ENCODE measurements at regions not wholly inside any gene's neighbourhood (a gene's known extent, or its start where the extent isn't known, plus 50 kb on each side); places are given as distances from the start of the nearest gene placed in this dataset.
"Not testable (repeated sequence)": the region's sequence is repeated elsewhere in the genome, so short reads cannot be mapped to it uniquely, and the experiment has no call there.

GRCh38 chr20:58032599-58032998 is 195.9 kb downstream of the ANKRD60 start:
- intact Hi-C loops (cut with DNase I): no loop called here
- 70% methylated on average over 4 of the region's 4 CpGs for WGBS

GRCh38 chr20:58031350-58031749 is 197.1 kb downstream of the ANKRD60 start:
- H3K27me3 ChIP-seq (ENCODE audit: control insufficient read depth, insufficient read depth); DNase-seq; H3K27ac ChIP-seq (ENCODE audit: low read length); H3K4me1 ChIP-seq (ENCODE audit: control insufficient read depth, insufficient read depth, low read length); intact Hi-C loops (cut with DNase I); H3K9me3 ChIP-seq (ENCODE audit: control insufficient read depth, low read length); H3K4me3 ChIP-seq (ENCODE audit: low read length); ATAC-seq: not testable (repeated sequence)
- 94% methylated on average over 7 of the region's 7 CpGs for WGBS

More at GRCh38 chr20:58032599-58032998, 195.9 kb downstream of the ANKRD60 start:
- no peak overlapping the region for H3K4me3 ChIP-seq (ENCODE audit: low read length)
- H3K27ac ChIP-seq (ENCODE audit: low read length): no peak overlapping the region
- no peak for DNase-seq
- ATAC-seq: no peak
- no peaks in the 10 kb centered on the region for H3K27me3 ChIP-seq (ENCODE audit: control insufficient read depth, insufficient read depth)
- no peaks in the 10 kb centered on the region for H3K9me3 ChIP-seq (ENCODE audit: control insufficient read depth, low read length)
- no peaks in the 10 kb centered on the region for H3K4me1 ChIP-seq (ENCODE audit: control insufficient read depth, insufficient read depth, low read length)

- Histone ChIP-seq H3K27me3 (ENCODE audit: control insufficient read depth, insufficient read depth) (no peaks in the 10 kb centered on the region), H3K27ac (ENCODE audit: low read length) (no peak overlapping the region), H3K4me3 (ENCODE audit: low read length) (no peak overlapping the region), H3K9me3 (ENCODE audit: control insufficient read depth, low read length) (no peaks in the 10 kb centered on the region), H3K4me1 (ENCODE audit: control insufficient read depth, insufficient read depth, low read length) (no peaks in the 10 kb centered on the region)
- intact Hi-C loops (cut with DNase I): no loop called here
- no peak for ATAC-seq
- WGBS: 72% methylated on average over 3 of the region's 3 CpGs
- DNase-seq: peak in 1 of 3 donors; percentile 66
Measured at GRCh38 chr20:58028123-58028522, 200.3 kb downstream of the ANKRD60 start.

GRCh38 chr20:58026361-58026760 is 202.1 kb downstream of the ANKRD60 start:
- no peaks in the 10 kb centered on the region for H3K27me3 ChIP-seq (ENCODE audit: control insufficient read depth, insufficient read depth)
- intact Hi-C loops (cut with DNase I): no loop called here
- ATAC-seq (no peak), DNase-seq (no peak)
- H3K9me3 ChIP-seq (ENCODE audit: control insufficient read depth, low read length): no peaks in the 10 kb centered on the region
- 70% methylated on average over 2 of the region's 2 CpGs for WGBS
- no peak overlapping the region for H3K4me3 ChIP-seq (ENCODE audit: low read length)
- H3K4me1 ChIP-seq (ENCODE audit: control insufficient read depth, insufficient read depth, low read length): no peaks in the 10 kb centered on the region
- H3K27ac ChIP-seq (ENCODE audit: low read length): no peak overlapping the region

GRCh38 chr20:58025233-58025632 is 203.2 kb downstream of the ANKRD60 start:
- Histone ChIP-seq H3K4me3 (ENCODE audit: low read length) (no peak overlapping the region), H3K9me3 (ENCODE audit: control insufficient read depth, low read length) (no peaks in the 10 kb centered on the region), H3K27ac (ENCODE audit: low read length) (no peak overlapping the region), H3K4me1 (ENCODE audit: control insufficient read depth, insufficient read depth, low read length) (peaks cover 4% of the 10 kb centered on the region), H3K27me3 (ENCODE audit: control insufficient read depth, insufficient read depth) (no peaks in the 10 kb centered on the region)
- DNase-seq (peak in 1 of 3 donors; percentile 72), ATAC-seq (no peak)
- intact Hi-C loops (cut with DNase I): no loop called here
- WGBS: 46% methylated on average over 3 of the region's 3 CpGs

- intact Hi-C loops (cut with DNase I): no loop called here
- no peak for ATAC-seq
- 90% methylated on average over 9 of the region's 9 CpGs for WGBS
- Histone ChIP-seq H3K4me3 (ENCODE audit: low read length) (no peak overlapping the region), H3K27me3 (ENCODE audit: control insufficient read depth, insufficient read depth) (no peaks in the 10 kb centered on the region), H3K9me3 (ENCODE audit: control insufficient read depth, low read length) (no peaks in the 10 kb centered on the region), H3K4me1 (ENCODE audit: control insufficient read depth, insufficient read depth, low read length) (peaks cover 9% of the 10 kb centered on the region), H3K27ac (ENCODE audit: low read length) (no peak overlapping the region)
- no peak for DNase-seq
Measured at GRCh38 chr20:58024241-58024721, 204.2 kb downstream of the ANKRD60 start.

GRCh38 chr20:58023781-58024180 is 204.7 kb downstream of the ANKRD60 start:
- Histone ChIP-seq H3K27ac (ENCODE audit: low read length) (no peak overlapping the region), H3K4me3 (ENCODE audit: low read length) (no peak overlapping the region), H3K9me3 (ENCODE audit: control insufficient read depth, low read length) (no peaks in the 10 kb centered on the region), H3K27me3 (ENCODE audit: control insufficient read depth, insufficient read depth) (no peaks in the 10 kb centered on the region), H3K4me1 (ENCODE audit: control insufficient read depth, insufficient read depth, low read length) (peaks cover 9% of the 10 kb centered on the region)
- ATAC-seq (no peak), DNase-seq (no peak)
- intact Hi-C loops (cut with DNase I): no loop called here
- 92% methylated on average over 5 of the region's 5 CpGs for WGBS

- Histone ChIP-seq H3K27ac (ENCODE audit: low read length) (no peak overlapping the region), H3K9me3 (ENCODE audit: control insufficient read depth, low read length) (no peaks in the 10 kb centered on the region), H3K4me1 (ENCODE audit: control insufficient read depth, insufficient read depth, low read length) (peaks cover 9% of the 10 kb centered on the region), H3K27me3 (ENCODE audit: control insufficient read depth, insufficient read depth) (no peaks in the 10 kb centered on the region), H3K4me3 (ENCODE audit: low read length) (no peak overlapping the region)
- no peak for ATAC-seq
- DNase-seq: no peak
- intact Hi-C loops (cut with DNase I): no loop called here
- WGBS: 82% methylated on average over 9 of the region's 9 CpGs
Measured at GRCh38 chr20:58023346-58023745, 205.1 kb downstream of the ANKRD60 start.

GRCh38 chr20:58022711-58023110 is 205.7 kb downstream of the ANKRD60 start:
- no peak for DNase-seq
- Histone ChIP-seq H3K27ac (ENCODE audit: low read length) (no peak overlapping the region), H3K9me3 (ENCODE audit: control insufficient read depth, low read length) (no peaks in the 10 kb centered on the region), H3K27me3 (ENCODE audit: control insufficient read depth, insufficient read depth) (no peaks in the 10 kb centered on the region), H3K4me1 (ENCODE audit: control insufficient read depth, insufficient read depth, low read length) (peaks cover 9% of the 10 kb centered on the region), H3K4me3 (ENCODE audit: low read length) (no peak overlapping the region)
- 70% methylated on average over 3 of the region's 3 CpGs for WGBS
- no peak for ATAC-seq
- intact Hi-C loops (cut with DNase I): no loop called here

GRCh38 chr20:58021481-58021880 is 207.0 kb downstream of the ANKRD60 start:
- Histone ChIP-seq H3K9me3 (ENCODE audit: control insufficient read depth, low read length) (no peaks in the 10 kb centered on the region), H3K4me1 (ENCODE audit: control insufficient read depth, insufficient read depth, low read length) (peaks cover 9% of the 10 kb centered on the region), H3K4me3 (ENCODE audit: low read length) (no peak overlapping the region), H3K27me3 (ENCODE audit: control insufficient read depth, insufficient read depth) (no peaks in the 10 kb centered on the region), H3K27ac (ENCODE audit: low read length) (no peak overlapping the region)
- DNase-seq (peak; percentile 70 to 86 (median 81)), ATAC-seq (peak; percentile 43 to 73)
- intact Hi-C loops (cut with DNase I): no loop called here
- WGBS: 62% methylated on average over 7 of the region's 7 CpGs

GRCh38 chr20:58020656-58021454 is 207.6 kb downstream of the ANKRD60 start:
- intact Hi-C loops (cut with DNase I): no loop called here
- peak in 2 of 3 donors; percentile 53 to 75 for DNase-seq

More at GRCh38 chr20:58020656-58021454, 207.6 kb downstream of the ANKRD60 start:
- 62% methylated on average over 10 of the region's 10 CpGs for WGBS
- Histone ChIP-seq H3K4me1 (ENCODE audit: control insufficient read depth, insufficient read depth, low read length) (peaks cover 9% of the 10 kb centered on the region), H3K4me3 (ENCODE audit: low read length) (no peak overlapping the region), H3K9me3 (ENCODE audit: control insufficient read depth, low read length) (no peaks in the 10 kb centered on the region), H3K27ac (ENCODE audit: low read length) (no peak overlapping the region), H3K27me3 (ENCODE audit: control insufficient read depth, insufficient read depth) (no peaks in the 10 kb centered on the region)
- ATAC-seq: peak; percentile 6 to 21
